HUES48 (cell line): ENCODE measurements at regions not wholly inside any gene's neighbourhood (a gene's known extent, or its start where the extent isn't known, plus 50 kb on each side); places are given as distances from the start of the nearest gene placed in this dataset.
"Not testable (repeated sequence)": the region's sequence is repeated elsewhere in the genome, so short reads cannot be mapped to it uniquely, and the experiment has no call there.

Experiments used
- H3K27ac ChIP-seq: one replicate; pipeline ENCODE4 v1.7.0; 2013; ENCODE audit warnings: low read depth, low read length, inconsistent platforms
- H3K27me3 ChIP-seq: 2 replicates; pipeline ENCODE4 v1.6.1; 2013; ENCODE audit warnings: mild to moderate bottlenecking, low read length; ENCODE audit not compliant: control insufficient read depth, insufficient read depth
- H3K36me3 ChIP-seq: 2 replicates; pipeline ENCODE4 v1.6.1; 2013; ENCODE audit warnings: low read length; ENCODE audit not compliant: control insufficient read depth, insufficient read depth
- H3K4me1 ChIP-seq: 2 replicates; pipeline ENCODE4 v1.6.1; 2013; ENCODE audit warnings: mild to moderate bottlenecking, low read length; ENCODE audit not compliant: control insufficient read depth, insufficient read depth
- H3K4me3 ChIP-seq: 2 replicates; pipeline ENCODE4 v1.5.1; 2013; ENCODE audit warnings: mild to moderate bottlenecking, low read depth, low read length
- H3K9ac ChIP-seq: 2 replicates; pipeline ENCODE4 v1.6.1; 2013; ENCODE audit warnings: mild to moderate bottlenecking, low read depth, low read length, moderate library complexity
- H3K9me3 ChIP-seq: 2 replicates; pipeline ENCODE4 v1.6.1; 2013; ENCODE audit warnings: low read length; ENCODE audit not compliant: control insufficient read depth, insufficient read depth

DNA sequence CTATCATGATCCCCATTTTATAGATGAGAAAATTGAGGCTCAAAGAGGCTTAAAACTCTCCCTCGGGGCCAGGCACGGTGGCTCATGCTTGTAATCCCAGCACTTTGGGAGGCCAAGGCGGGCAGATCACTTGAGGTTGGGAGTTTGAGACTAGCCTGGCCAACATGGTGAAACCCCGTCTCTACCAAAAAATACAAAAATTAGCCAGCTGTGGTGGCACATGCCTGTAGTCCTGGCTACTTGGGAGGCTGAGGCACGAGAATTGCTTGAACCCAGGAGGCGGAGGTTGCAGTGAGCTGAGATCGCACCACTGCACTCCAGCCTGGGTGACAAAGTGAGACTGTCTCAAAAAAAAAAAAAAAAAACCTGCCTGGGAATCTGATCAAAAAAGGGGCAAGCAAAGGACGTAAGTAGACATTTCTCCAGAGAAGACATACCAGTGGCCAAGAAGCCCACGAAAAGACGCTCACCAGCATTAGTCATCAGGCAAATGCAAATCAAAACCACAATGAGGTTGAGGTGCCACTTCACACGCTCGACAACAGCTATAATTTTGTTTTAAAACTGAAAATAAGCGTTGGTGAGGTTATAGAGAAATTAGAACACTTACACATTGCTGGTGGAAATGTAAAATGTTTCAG lies 115.1 kb upstream of the TNRC6C start:
- not testable (repeated sequence) for H3K36me3 ChIP-seq, H3K4me1 ChIP-seq, H3K9ac ChIP-seq, H3K27ac ChIP-seq, H3K27me3 ChIP-seq, H3K4me3 ChIP-seq, H3K9me3 ChIP-seq

DNA sequence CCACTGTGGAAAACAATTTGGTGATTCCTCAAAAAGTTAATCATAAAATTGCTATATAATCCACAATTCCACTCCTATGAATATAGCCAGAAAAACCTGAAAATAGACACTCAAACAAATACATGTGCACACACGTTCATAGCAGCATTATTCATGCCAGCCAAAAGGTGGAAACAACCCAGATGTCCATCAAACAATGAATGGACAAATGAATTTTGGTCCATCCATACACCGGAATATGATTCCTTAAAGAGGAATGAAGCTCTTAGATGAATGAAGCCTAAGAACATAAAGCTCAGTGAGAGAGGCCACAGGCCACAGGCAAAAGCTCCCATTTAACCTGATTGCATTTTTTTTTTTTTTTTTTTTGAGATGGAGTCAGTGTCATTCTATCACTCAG lies 114.6 kb upstream of the TNRC6C start:
- H3K4me3 ChIP-seq: no peak overlapping the region
- H3K36me3 ChIP-seq: no peaks in the 10 kb centered on the region
- no peak overlapping the region for H3K27ac ChIP-seq
- no peaks in the 10 kb centered on the region for H3K4me1 ChIP-seq
- no peak overlapping the region for H3K9ac ChIP-seq
- no peaks in the 10 kb centered on the region for H3K27me3 ChIP-seq
- H3K9me3 ChIP-seq: no peaks in the 10 kb centered on the region

GRCh38 chr17:77844681-77845080 lies 113.8 kb upstream of the TNRC6C start:
- no peaks in the 10 kb centered on the region for H3K9me3 ChIP-seq
- no peaks in the 10 kb centered on the region for H3K36me3 ChIP-seq
- H3K4me3 ChIP-seq: no peak overlapping the region
- H3K27ac ChIP-seq: no peak overlapping the region
- no peaks in the 10 kb centered on the region for H3K4me1 ChIP-seq
- H3K27me3 ChIP-seq: no peaks in the 10 kb centered on the region
- no peak overlapping the region for H3K9ac ChIP-seq

DNA sequence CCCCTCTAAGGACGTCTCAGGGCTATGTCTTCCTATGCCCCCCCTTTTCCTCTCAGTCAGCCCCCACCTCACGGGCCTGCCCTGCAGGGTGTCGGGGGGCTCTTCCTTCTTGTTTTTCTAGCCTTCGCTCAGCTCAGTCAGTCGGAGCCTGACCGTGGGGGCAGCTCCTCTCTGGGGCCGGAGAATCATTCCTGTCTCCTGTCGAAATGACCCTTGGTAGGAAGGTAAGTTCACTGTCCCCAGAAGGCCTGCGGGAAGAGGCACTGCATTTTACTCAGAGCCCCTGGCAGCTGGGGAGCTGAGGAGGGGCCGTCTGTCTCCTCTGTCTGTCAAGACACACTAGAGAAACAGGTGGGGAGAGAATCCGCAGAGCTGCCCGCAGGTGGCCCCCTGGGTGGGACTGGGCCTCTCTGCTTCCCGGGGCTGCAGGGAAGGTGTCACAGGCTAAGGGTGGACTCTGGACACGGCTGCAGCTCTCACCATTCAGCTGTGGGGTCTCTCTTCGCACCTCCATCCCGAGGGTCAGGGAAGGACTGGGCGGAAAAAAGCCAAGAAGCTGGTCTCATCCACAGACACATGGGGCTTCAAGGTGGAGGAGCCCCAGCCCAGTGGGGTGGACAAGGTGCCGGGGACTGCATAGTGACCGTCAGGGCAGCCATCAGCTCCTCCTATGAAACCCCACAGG lies 112.8 kb upstream of the TNRC6C start:
- no peaks in the 10 kb centered on the region for H3K36me3 ChIP-seq
- no peaks in the 10 kb centered on the region for H3K9me3 ChIP-seq
- H3K27me3 ChIP-seq: no peaks in the 10 kb centered on the region
- no peak overlapping the region for H3K9ac ChIP-seq
- no peaks in the 10 kb centered on the region for H3K4me1 ChIP-seq
- H3K27ac ChIP-seq: no peak overlapping the region
- no peak overlapping the region for H3K4me3 ChIP-seq

- no peak overlapping the region for H3K4me3 ChIP-seq
- no peaks in the 10 kb centered on the region for H3K36me3 ChIP-seq
- no peaks in the 10 kb centered on the region for H3K9me3 ChIP-seq
- H3K27me3 ChIP-seq: no peaks in the 10 kb centered on the region
- no peaks in the 10 kb centered on the region for H3K4me1 ChIP-seq
- H3K9ac ChIP-seq: no peak overlapping the region
- no peak overlapping the region for H3K27ac ChIP-seq
These were observed 111.9 kb upstream of the TNRC6C start for GRCh38 chr17:77846531-77847085.

GRCh38 chr17:77847221-77848085 lies 111.0 kb upstream of the TNRC6C start:
- Histone ChIP-seq H3K4me1 (no peaks in the 10 kb centered on the region), H3K9ac (no peak overlapping the region), H3K27ac (no peak overlapping the region), H3K27me3 (no peaks in the 10 kb centered on the region), H3K4me3 (no peak overlapping the region), H3K36me3 (no peaks in the 10 kb centered on the region), H3K9me3 (no peaks in the 10 kb centered on the region)

DNA sequence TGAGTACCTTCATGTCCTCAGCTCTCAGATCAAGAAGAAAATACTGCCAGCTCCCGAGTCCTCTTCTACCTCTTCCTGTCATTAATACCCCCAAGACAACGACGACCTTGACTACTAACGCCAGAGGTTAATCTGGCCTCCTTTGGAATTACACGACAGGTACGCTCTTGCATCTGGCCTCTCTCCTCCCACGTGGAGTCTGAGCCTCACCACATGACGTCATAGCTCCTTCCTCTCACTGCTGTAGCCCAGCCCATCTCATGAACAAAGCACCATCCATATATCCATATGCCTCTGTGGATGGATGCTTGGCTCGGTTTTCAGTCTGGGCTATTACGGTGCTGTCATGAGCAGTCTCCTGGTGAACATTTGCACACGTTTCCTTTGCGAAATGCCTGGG lies 110.2 kb upstream of the TNRC6C start:
- Histone ChIP-seq H3K9ac (no peak overlapping the region), H3K36me3 (no peaks in the 10 kb centered on the region), H3K4me3 (no peak overlapping the region), H3K9me3 (no peaks in the 10 kb centered on the region), H3K27me3 (no peaks in the 10 kb centered on the region), H3K4me1 (no peaks in the 10 kb centered on the region), H3K27ac (no peak overlapping the region)

DNA sequence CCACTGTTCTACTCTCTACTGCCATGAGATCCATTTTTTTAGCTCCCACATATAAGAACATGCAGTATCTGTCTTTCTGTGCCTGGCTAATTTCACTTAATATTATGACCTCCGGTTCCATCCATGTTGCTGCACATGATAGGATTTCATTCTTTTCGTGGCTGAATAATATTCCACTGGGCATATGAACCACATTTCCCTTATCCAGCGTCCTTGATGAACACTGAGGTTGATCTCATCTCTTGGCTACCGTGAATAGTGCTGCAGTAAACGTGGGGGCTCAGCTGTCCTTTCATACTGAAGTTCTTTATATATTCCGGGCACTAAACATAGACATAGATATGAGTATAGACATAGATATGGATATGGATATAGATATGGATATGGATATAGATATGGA lies 109.3 kb upstream of the TNRC6C start:
- H3K4me3 ChIP-seq: no peak overlapping the region
- H3K9ac ChIP-seq: no peak overlapping the region
- no peaks in the 10 kb centered on the region for H3K9me3 ChIP-seq
- H3K27me3 ChIP-seq: no peaks in the 10 kb centered on the region
- no peaks in the 10 kb centered on the region for H3K36me3 ChIP-seq
- no peaks in the 10 kb centered on the region for H3K4me1 ChIP-seq
- no peak overlapping the region for H3K27ac ChIP-seq

DNA sequence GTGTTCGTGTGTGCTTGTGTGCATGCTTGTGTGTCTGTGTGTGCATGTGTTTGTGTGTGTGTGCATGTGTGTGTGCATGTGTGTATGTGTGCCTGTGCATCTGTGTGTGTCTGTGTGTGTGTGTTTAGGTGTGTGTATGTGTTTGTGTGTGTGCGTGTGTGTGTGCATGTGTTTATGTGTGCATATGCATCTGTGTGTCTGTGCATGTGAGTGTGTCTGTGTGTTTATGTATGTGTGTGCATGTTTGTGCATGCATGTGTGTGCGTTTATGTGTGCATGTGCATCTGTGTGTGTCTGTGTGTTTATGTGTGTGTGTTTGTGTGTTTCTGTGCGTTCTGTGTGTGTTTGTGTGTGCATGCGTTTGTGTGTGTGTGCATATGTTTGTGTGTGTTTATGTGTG lies 106.6 kb upstream of the TNRC6C start:
- Histone ChIP-seq H3K27me3 (no peaks in the 10 kb centered on the region), H3K36me3 (no peaks in the 10 kb centered on the region), H3K4me1 (no peaks in the 10 kb centered on the region), H3K9ac (no peak overlapping the region), H3K9me3 (no peaks in the 10 kb centered on the region), H3K4me3 (no peak overlapping the region), H3K27ac (no peak overlapping the region)

GRCh38 chr17:77852731-77853130 lies 105.8 kb upstream of the TNRC6C start:
- H3K27me3 ChIP-seq: no peaks in the 10 kb centered on the region

More at GRCh38 chr17:77852731-77853130, 105.8 kb upstream of the TNRC6C start:
- Histone ChIP-seq H3K4me1 (no peaks in the 10 kb centered on the region), H3K9ac (no peak overlapping the region), H3K36me3 (no peaks in the 10 kb centered on the region), H3K4me3 (no peak overlapping the region), H3K27ac (no peak overlapping the region), H3K9me3 (no peaks in the 10 kb centered on the region)
